Upper lobe of left lung (tissue), 6 donors: ENCODE measurements at regions not wholly inside any gene's neighbourhood (a gene's known extent, or its start where the extent isn't known, plus 50 kb on each side); places are given as distances from the start of the nearest gene placed in this dataset.

Experiments
- ATAC-seq, 2 donors: fragments of 200-7000 bp; cut with Tn5 transposase; one replicate each; pipeline ENCODE4 v1.9.1; 2022; ENCODE audit warnings: mild to moderate bottlenecking in 2 of 2, moderate library complexity in 2 of 2; ENCODE audit not compliant: low FRiP score in 2 of 2
- DNase-seq, 2 donors: peaks; one replicate each; pipeline ENCODE4 v3.0.0-alpha.2; 2019 to 2020
- H3K27ac ChIP-seq, 4 donors: fragments of 200-600 bp; sonication (generic); one replicate each; pipeline ENCODE4 v1.5.1; 2016 to 2019
- H3K27me3 ChIP-seq, 4 donors: fragments of 200-600 bp; sonication (generic); one replicate each; pipeline ENCODE4 v1.5.1; 2017 to 2019
- H3K36me3 ChIP-seq, 4 donors: fragments of 200-600 bp; sonication (generic); one replicate each; pipeline ENCODE4 v1.5.1; 2016 to 2019
- H3K4me1 ChIP-seq, 4 donors: fragments of 200-600 bp; sonication (generic); one replicate each; pipeline ENCODE4 v1.5.1; 2018 to 2019
- H3K4me3 ChIP-seq, 4 donors: fragments of 200-600 bp; sonication (generic); one replicate each; pipeline ENCODE4 v1.5.1; 2017 to 2019; ENCODE audit warnings: mild to moderate bottlenecking in 2 of 4, moderate library complexity in 1 of 4
- H3K9me3 ChIP-seq, 4 donors: fragments of 200-600 bp; sonication (generic); one replicate each; pipeline ENCODE4 v1.5.1; 2018 to 2019
- EP300 ChIP-seq, 4 donors: sonication (generic); formaldehyde crosslinking; IDR thresholded peaks; one replicate each; pipeline ENCODE4 v1.5.1; 2017; ENCODE audit warnings: antibody characterized with exemption in 4 of 4, control low read depth in 2 of 4
- POLR2A ChIP-seq, 4 donors: fragments of 450-650 bp; IDR thresholded peaks; one replicate each; pipeline ENCODE4 v1.5.1; 2016 to 2017; ENCODE audit warnings: antibody characterized with exemption in 4 of 4, mild to moderate bottlenecking in 2 of 4
- POLR2AphosphoS5 ChIP-seq, 2 donors: sonication (generic); formaldehyde crosslinking; IDR thresholded peaks; one replicate each; pipeline ENCODE4 v1.5.1; 2017; ENCODE audit warnings: antibody characterized with exemption in 2 of 2
- WGBS, 2 donors: methylation state at CpG; one replicate each; pipeline ENCODE4 v1.1.5; 2017 to 2018; 5-methylcytosine and 5-hydroxymethylcytosine counted together
- TF ChIP-seq, protein P1 (sequence below), 6 experiments: fragments of 450-650 bp in 4 of 6; fragments of 200-600 bp in 2 of 6; sonication (generic) in 2 of 6; IDR thresholded peaks; one replicate each; pipeline ENCODE4 v1.5.1; 2016 to 2019; ENCODE audit warnings: antibody characterized with exemption in 6 of 6
- donor health status: DM: no; HTN: no; CAD: no; lungs with moderate emphysema.
- donor health status: DM: no; HTN: yes; CAD: no; lungs with severe emphysema.

DNA sequence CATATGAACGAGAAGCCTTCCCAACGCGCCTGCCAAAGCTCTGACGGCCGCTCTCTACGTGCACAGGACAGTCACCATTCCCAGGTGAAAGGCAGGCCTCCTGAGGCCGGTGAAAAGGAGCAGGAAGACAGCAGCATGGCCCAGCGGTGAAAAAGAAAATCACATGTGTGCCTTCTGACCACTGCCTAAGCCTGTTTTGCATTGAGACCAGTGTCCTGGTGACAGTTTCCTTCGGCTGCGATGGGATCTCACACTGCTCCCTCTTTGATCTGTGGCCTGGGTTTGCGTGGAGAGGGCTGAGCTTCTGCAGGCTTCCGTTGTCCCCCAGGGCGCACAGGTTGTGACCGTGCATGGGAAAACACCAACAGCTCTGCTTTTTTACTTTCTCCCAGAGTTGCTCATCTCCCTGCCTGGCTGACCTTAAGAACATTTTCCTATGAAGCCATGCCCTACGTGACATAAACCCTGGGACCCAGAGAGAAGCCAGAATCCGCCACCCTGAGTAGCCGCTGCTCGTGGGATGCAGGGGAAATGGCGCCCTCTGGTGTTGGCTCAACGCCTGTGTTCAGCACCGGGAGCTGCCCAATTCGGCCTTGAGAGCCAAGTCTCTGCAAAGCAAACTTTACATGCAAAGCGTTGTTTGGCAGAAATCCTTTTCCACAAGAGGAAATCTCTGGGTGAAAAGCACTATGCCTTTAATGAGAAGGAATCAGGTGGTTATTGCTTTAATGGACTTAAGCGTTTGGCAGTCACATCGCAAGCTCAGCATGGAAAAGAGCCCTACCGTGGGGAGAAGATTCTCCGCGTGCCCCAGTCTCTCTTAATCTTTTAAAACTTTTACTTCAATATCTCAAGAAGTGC, 112.2 kb upstream of the GPR12 start:
- peaks cover 0 to 12% (median 4%) of the 10 kb centered on the region in 4 donors for H3K9me3 ChIP-seq
- H3K4me1 ChIP-seq = no peaks in the 10 kb centered on the region
- H3K27me3 ChIP-seq = no peaks in the 10 kb centered on the region
- TF ChIP-seq, protein P1, sequence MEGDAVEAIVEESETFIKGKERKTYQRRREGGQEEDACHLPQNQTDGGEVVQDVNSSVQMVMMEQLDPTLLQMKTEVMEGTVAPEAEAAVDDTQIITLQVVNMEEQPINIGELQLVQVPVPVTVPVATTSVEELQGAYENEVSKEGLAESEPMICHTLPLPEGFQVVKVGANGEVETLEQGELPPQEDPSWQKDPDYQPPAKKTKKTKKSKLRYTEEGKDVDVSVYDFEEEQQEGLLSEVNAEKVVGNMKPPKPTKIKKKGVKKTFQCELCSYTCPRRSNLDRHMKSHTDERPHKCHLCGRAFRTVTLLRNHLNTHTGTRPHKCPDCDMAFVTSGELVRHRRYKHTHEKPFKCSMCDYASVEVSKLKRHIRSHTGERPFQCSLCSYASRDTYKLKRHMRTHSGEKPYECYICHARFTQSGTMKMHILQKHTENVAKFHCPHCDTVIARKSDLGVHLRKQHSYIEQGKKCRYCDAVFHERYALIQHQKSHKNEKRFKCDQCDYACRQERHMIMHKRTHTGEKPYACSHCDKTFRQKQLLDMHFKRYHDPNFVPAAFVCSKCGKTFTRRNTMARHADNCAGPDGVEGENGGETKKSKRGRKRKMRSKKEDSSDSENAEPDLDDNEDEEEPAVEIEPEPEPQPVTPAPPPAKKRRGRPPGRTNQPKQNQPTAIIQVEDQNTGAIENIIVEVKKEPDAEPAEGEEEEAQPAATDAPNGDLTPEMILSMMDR (IDR thresholded peaks at IDR 0.05) = peak in 5 of 6 experiments; percentile 12 to 51 (median 48)
- no peak for TF ChIP-seq POLR2AphosphoS5 (IDR thresholded peaks at IDR 0.05)
- no peak overlapping the region for H3K4me3 ChIP-seq
- H3K27ac ChIP-seq = no peak overlapping the region
- peak in 1 of 2 donors; percentile 34 for DNase-seq
- ATAC-seq = no peak
- no peaks in the 10 kb centered on the region for H3K36me3 ChIP-seq
- 53 to 60% methylated on average over 27 to 28 of the region's 28 CpGs for WGBS, 2 donors

DNA sequence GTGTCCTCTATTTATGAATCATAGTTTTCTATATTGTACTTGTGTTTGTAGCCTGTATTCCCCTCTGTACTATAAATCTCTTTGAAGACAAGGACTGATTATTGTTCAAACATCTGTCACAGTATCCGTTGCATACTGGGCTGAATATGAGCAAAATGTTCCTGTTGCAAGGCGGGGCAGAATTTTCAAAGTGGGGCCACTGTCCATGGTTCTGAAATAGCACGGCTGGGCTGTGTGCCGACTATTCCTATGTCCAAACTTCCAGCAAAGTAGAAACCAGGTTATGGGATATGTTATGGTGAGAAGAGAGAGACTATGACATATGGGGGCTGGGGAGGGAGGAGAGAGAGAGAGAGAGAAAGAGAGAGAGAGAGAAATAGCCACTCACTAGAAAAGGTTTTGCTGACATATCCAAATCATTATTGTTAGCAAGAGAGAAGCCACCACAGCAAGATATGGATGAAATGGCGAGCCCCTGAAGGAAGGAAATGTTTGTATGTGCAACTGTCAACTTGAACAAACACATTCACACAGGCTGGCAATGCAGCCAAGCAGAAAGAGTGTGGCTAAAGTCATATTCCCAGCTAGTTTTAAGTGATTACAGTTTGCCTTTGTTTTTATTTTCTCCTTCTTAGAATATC, 107.0 kb upstream of the GPR12 start:
- ATAC-seq = no peak
- TF ChIP-seq POLR2AphosphoS5 (IDR thresholded peaks at IDR 0.05) = no peak
- TF ChIP-seq EP300 (IDR thresholded peaks at IDR 0.05) = no peak
- TF ChIP-seq POLR2A (IDR thresholded peaks at IDR 0.05) = no peak
- TF ChIP-seq, protein P1 (IDR thresholded peaks at IDR 0.05) = no peak
- H3K27ac ChIP-seq = no peak overlapping the region
- H3K9me3 ChIP-seq = no peaks in the 10 kb centered on the region
- no peaks in the 10 kb centered on the region for H3K4me1 ChIP-seq
- no peak overlapping the region for H3K4me3 ChIP-seq
- no peaks in the 10 kb centered on the region for H3K36me3 ChIP-seq
- WGBS, 2 donors = 8 to 14% methylated on average over 5 of the region's 5 CpGs
- no peaks in the 10 kb centered on the region for H3K27me3 ChIP-seq
- DNase-seq = no peak

DNA sequence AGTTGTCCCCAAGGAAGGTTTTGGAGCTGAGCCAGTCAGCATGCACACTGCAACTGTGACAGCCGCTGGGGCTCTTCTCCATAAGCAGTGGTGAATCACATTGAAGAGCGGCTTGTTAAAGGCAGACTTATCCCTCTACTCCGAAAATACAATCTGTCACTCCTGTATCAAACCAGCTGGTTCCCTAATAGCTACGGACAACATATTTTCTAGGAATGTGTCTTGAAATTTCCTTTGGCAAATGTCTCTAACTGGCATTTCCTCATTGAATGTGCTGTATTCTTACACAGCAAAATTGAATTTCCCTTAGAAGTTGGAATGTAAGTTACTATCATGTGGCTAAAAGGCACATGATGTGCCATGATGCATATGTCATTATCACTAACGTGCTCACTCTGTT, 104.0 kb upstream of the GPR12 start:
- DNase-seq = no peak
- ATAC-seq = no peak
- TF ChIP-seq, protein P1 (IDR thresholded peaks at IDR 0.05) = no peak
- no peak for TF ChIP-seq POLR2A (IDR thresholded peaks at IDR 0.05)
- no peak for TF ChIP-seq EP300 (IDR thresholded peaks at IDR 0.05)
- H3K27ac ChIP-seq = no peak overlapping the region
- no peak overlapping the region for H3K4me3 ChIP-seq
- H3K27me3 ChIP-seq = no peaks in the 10 kb centered on the region
- no peaks in the 10 kb centered on the region for H3K36me3 ChIP-seq
- H3K4me1 ChIP-seq = no peaks in the 10 kb centered on the region
- WGBS, 2 donors = 66 to 80% methylated on average over 5 of the region's 5 CpGs
- H3K9me3 ChIP-seq = no peaks in the 10 kb centered on the region

DNA sequence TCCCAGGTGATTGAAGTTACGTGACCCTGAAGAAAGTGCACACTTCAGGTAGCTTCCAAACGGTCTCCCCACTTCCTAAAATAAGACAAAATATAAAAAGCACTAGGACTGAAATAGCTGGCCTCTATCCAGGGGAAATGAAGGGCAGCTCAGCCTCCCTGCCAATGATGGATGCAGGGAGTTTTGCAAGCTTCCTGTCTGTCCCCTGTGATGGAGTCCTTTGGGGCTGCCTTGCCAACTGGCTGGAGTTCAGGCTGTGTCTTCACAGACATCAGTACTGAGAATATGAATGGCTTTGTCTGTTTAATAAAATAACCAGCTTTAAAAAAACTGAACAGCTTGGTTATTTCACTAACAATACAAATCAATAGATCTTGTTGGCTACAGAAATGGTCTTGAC, 101.4 kb upstream of the GPR12 start:
- TF ChIP-seq, protein P1 (IDR thresholded peaks at IDR 0.05) = no peak
- TF ChIP-seq EP300 (IDR thresholded peaks at IDR 0.05) = no peak
- TF ChIP-seq POLR2AphosphoS5 (IDR thresholded peaks at IDR 0.05) = no peak
- no peak for TF ChIP-seq POLR2A (IDR thresholded peaks at IDR 0.05)
- no peak overlapping the region for H3K27ac ChIP-seq
- DNase-seq = no peak
- no peak for ATAC-seq
- H3K4me3 ChIP-seq = no peak overlapping the region
- no peaks in the 10 kb centered on the region for H3K27me3 ChIP-seq
- no peaks in the 10 kb centered on the region for H3K36me3 ChIP-seq
- 32 to 37% methylated on average over 2 of the region's 2 CpGs for WGBS, 2 donors
- H3K9me3 ChIP-seq = no peaks in the 10 kb centered on the region
- no peaks in the 10 kb centered on the region for H3K4me1 ChIP-seq
